HG02943 (cell line): ENCODE measurements at regions not wholly inside any gene's neighbourhood (a gene's known extent, or its start where the extent isn't known, plus 50 kb on each side); places are given as distances from the start of the nearest gene placed in this dataset.

Source experiments
- ATAC-seq: cut with Tn5 transposase; IDR thresholded peaks from one replicate; pipeline ENCODE4 v1.9.1; 2021; ENCODE audit warnings: mild to moderate bottlenecking, low read depth, moderate library complexity; ENCODE audit not compliant: unreplicated experiment

GRCh38 chr13:105448811-105449210 is 1086.7 kb downstream of the EFNB2 start:
- ATAC-seq = no peak

DNA sequence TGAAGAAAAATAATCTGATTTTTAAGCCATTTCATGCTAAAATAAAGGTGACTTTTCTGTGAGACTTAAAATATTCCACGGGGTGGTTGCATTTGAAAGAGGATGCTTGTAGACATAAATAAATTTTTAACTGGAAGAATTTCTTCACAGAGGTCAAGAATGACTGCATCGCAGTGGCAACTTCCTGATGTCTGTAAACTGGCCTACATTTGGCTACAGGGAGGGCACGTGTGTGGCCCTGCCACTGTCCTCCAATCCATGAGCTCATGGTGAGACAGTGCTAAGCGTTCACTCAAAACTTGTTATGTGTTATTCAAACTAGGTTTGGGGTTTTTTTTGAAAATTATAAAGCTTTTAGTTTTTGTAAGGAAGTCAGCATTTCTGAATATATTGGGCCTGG is 1089.3 kb downstream of the EFNB2 start:
- ATAC-seq = no peak

- ATAC-seq = no peak
Observed at GRCh38 chr13:105445796-105446195, 1089.7 kb downstream of the EFNB2 start.

DNA sequence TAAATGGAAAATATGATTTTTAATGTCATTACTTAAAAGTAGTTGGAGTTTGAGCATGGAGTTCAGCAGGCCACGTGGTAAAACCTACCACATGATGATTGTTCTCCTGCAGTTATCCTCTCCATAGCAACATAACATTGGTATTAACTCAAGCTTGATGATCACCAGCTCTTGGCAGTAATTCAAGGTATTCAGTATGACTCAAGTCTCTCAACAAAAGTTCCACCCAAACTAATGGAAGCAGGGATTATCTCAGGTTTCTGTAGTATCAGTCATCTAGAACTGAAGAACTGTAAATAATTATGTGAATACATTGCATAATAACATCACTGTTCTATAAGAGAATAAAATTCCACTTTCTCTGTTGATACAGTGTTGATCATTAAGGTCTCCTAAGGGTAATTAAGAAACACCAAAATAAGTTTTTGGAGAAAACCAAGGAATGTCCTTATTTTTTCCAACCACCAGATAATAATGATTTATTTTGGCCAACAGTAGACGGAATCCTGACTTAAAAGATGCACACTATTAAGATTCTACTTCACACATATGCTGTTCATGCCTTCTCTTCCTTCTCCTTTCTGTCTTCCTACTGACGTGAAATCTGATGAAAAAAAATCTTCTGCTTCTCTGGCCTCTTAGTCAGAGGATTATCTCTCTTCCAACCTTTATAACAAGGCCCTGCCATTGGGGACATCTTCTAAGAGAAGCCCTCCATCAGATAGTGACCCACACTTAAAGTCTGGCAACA is 1092.3 kb downstream of the EFNB2 start:
- no peak for ATAC-seq

GRCh38 chr13:105442040-105442439 is 1093.4 kb downstream of the EFNB2 start:
- no peak for ATAC-seq

GRCh38 chr13:105441051-105441750 is 1094.3 kb downstream of the EFNB2 start:
- no peak for ATAC-seq

DNA sequence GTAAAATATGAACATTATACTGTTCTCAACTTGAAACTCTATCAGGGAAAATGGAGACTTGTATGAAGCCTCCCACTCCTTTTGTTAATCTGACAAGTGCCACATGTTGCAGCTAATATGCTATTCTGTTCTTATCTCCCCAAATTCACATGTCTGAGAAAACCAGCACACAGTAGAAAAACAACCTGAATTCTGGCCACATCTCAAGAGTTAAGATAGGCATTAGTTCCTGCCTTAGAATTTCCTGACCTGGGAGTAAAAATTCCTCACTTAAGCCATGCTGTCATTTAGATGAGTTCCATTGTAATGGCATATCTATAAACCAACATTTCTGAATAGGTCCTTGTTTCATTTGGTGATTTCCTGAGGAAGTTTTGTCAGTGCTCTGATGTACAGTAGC is 1098.5 kb downstream of the EFNB2 start:
- ATAC-seq = no peak

- no peak for ATAC-seq
Observed at GRCh38 chr13:105432438-105432837, 1103.0 kb downstream of the EFNB2 start.

DNA sequence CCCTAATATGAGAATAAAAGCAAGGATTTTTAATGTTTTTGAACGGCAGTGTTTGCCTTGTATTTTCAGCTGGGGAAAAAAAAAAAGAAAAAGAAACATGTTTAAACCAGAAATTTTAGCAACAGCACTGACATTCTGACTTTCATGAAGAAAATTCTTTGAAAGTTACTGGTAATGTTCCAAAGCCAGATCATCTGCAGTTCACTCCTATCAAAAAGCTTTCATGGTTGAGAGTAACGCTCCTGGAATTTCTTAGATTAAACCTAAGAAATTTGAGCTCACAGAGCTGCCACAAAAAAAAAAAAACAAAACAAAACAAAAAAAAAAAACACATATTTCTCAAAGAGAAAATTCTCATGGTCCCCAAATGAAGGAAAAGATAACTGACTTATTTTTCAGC is 1106.7 kb downstream of the EFNB2 start:
- ATAC-seq = no peak

- ATAC-seq = no peak
Observed at GRCh38 chr13:105426441-105426840, 1109.0 kb downstream of the EFNB2 start.

- ATAC-seq = no peak
Observed at GRCh38 chr13:105414639-105415038, 1120.8 kb downstream of the EFNB2 start.

GRCh38 chr13:105412171-105412570 is 1123.3 kb downstream of the EFNB2 start:
- no peak for ATAC-seq

DNA sequence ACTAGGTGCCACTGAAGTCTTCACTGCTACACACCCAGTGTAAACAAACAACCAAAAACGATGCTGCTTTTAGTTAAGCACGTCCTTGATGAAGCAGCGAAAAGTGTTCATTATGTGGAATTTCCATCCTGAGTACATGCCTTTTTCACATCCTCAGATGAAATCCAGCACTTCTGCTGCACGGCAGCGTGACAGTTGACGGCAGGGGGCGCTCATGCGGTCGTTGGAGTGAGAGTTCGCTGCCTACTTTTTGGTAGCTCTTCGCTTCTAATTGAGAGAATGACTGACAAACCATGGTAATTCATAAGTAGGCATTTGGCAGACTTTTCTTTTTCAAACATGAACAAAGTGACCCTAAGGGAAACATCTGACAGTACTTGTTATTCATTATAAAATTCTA is 1124.9 kb downstream of the EFNB2 start:
- no peak for ATAC-seq

DNA sequence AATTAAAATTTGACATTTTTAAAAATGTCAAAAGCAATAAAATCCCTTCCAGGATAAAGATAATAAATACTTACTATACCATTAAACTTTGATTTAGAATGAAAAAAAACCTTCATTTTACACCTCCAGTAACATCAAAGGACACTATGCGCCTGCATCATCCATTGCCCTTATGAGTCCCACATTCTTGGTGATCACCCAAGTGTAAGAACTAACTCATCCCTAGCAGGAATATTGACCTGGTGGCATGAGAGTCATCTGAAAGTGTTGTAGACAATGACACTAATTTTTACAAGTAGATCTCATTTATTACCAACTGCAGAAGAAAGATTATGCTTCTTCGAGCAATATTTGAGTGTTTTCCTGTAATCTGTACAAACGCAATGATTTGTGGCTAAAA is 1128.9 kb downstream of the EFNB2 start:
- no peak for ATAC-seq

DNA sequence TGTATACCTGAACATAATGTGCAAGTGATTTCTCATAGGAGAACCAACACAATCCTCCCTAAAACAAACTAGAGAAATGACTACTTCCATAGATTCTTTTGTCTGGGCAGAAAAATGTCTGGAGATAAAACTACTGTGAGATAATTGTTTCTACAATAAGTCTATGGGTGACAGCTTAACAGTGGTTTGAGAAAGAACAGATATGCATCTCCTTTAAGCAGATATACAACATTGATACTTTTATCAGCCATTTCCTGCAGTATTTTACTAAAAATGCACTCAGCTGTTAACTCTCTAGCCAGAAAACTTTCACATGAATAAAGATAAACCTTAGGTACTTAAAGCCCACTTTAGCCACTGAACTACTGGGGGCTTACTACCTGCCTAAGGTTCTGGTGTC is 1132.4 kb downstream of the EFNB2 start:
- ATAC-seq = no peak

DNA sequence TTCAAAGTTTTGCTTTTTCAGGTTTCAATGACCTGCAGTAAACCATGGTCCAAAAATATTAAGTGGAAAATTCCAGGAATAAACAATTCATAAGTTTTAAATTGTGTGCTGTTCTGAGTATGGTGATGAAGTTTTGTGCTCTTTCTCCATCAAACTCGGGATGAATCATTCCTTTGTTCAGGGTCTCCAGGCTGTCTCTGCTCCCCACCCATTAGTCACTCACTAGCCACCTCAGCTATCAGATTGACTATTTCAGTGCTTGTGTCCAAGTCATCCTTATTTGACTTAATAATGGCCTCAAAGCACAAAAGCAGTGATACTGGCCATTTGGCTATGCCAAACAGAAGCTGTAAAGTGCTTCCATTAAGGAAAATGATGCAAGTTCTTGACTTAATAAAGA is 1140.4 kb downstream of the EFNB2 start:
- no peak for ATAC-seq

- ATAC-seq = no peak
Observed at GRCh38 chr13:105389373-105389772, 1146.1 kb downstream of the EFNB2 start.

DNA sequence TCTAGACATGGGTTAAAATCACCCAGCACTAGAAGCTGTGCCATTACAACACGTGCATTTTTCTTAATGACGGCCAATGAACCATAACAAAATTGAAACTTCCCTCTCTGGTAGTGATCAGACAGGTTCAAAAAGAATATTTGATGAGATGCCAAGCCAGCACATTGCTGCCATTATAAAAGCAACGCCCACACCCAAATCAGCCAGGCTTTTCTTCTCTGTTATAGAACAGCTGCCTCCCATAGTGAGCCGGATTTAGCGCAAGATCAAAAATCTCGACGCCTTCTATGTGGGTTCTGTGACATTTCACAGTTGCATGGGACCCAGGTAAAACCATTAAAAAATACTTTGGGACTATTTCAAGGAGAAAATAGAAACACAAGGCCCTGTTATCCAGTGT is 1158.0 kb downstream of the EFNB2 start:
- no peak for ATAC-seq

- ATAC-seq = no peak
Observed at GRCh38 chr13:105370011-105370650, 1165.3 kb downstream of the EFNB2 start.

- ATAC-seq = no peak
Observed at GRCh38 chr13:105368781-105369180, 1166.7 kb downstream of the EFNB2 start.

GRCh38 chr13:105365831-105366230 is 1169.6 kb downstream of the EFNB2 start:
- ATAC-seq = no peak
